ENCODE measurements at regions not wholly inside any gene's neighbourhood (a gene's known extent, or its start where the extent isn't known, plus 50 kb on each side); places are given as distances from the start of the nearest gene placed in this dataset.

GRCh38 chr15:70449311-70450141 lies 313.8 kb downstream of the UACA start:
- no peak for DNase-seq (ENCODE audit: low read depth)
- peaks cover 32% of the 10 kb centered on the region for H3K27me3 ChIP-seq (ENCODE audit: control insufficient read depth, insufficient read depth, low read length)
- TF ChIP-seq, protein P1, sequence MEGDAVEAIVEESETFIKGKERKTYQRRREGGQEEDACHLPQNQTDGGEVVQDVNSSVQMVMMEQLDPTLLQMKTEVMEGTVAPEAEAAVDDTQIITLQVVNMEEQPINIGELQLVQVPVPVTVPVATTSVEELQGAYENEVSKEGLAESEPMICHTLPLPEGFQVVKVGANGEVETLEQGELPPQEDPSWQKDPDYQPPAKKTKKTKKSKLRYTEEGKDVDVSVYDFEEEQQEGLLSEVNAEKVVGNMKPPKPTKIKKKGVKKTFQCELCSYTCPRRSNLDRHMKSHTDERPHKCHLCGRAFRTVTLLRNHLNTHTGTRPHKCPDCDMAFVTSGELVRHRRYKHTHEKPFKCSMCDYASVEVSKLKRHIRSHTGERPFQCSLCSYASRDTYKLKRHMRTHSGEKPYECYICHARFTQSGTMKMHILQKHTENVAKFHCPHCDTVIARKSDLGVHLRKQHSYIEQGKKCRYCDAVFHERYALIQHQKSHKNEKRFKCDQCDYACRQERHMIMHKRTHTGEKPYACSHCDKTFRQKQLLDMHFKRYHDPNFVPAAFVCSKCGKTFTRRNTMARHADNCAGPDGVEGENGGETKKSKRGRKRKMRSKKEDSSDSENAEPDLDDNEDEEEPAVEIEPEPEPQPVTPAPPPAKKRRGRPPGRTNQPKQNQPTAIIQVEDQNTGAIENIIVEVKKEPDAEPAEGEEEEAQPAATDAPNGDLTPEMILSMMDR (IDR thresholded peaks at IDR 0.05; ENCODE audit: insufficient read depth, low read length, poor library complexity, severe bottlenecking), result no peak
- no peaks in the 10 kb centered on the region for H3K36me3 ChIP-seq (ENCODE audit: control insufficient read depth, insufficient read depth, low read length)
- H3K4me3 ChIP-seq (ENCODE audit: low read depth, low read length), result no peak overlapping the region

- no peak overlapping the region for H3K4me3 ChIP-seq (ENCODE audit: low read depth, low read length)
- no peaks in the 10 kb centered on the region for H3K36me3 ChIP-seq (ENCODE audit: control insufficient read depth, insufficient read depth, low read length)
- peaks cover 37% of the 10 kb centered on the region for H3K27me3 ChIP-seq (ENCODE audit: control insufficient read depth, insufficient read depth, low read length)
- DNase-seq (ENCODE audit: low read depth), result no peak
- TF ChIP-seq, protein P1 (IDR thresholded peaks at IDR 0.05; ENCODE audit: insufficient read depth, low read length, poor library complexity, severe bottlenecking), result no peak
Measured at GRCh38 chr15:70447928-70448698, 315.2 kb downstream of the UACA start.

- TF ChIP-seq, protein P1 (IDR thresholded peaks at IDR 0.05; ENCODE audit: insufficient read depth, low read length, poor library complexity, severe bottlenecking), result no peak
- peaks cover 43% of the 10 kb centered on the region for H3K27me3 ChIP-seq (ENCODE audit: control insufficient read depth, insufficient read depth, low read length)
- no peak overlapping the region for H3K4me3 ChIP-seq (ENCODE audit: low read depth, low read length)
- no peaks in the 10 kb centered on the region for H3K36me3 ChIP-seq (ENCODE audit: control insufficient read depth, insufficient read depth, low read length)
- DNase-seq (ENCODE audit: low read depth), result no peak
Measured at GRCh38 chr15:70447521-70447920, 315.8 kb downstream of the UACA start.

DNA sequence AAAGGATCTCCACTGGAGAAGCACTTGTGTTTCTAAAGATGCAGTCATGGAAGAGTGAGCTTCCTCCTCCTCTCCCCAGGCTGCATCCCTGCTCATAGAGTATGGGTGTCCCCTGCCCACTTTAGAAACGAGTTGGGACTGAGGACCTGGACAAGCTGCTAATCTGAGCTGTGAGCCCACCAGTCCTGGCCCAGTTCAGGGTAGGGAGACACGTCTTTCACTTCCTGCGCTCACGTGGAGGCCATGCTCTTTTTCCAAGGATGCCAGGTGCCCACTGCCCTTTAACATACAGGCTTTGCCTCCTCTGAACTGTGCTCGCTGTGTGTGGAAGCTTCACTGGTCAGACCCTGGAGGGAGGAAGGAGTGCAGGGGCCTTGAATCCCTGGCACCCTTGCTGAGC lies 316.3 kb downstream of the UACA start:
- no peak overlapping the region for H3K4me3 ChIP-seq (ENCODE audit: low read depth, low read length)
- H3K27me3 ChIP-seq (ENCODE audit: control insufficient read depth, insufficient read depth, low read length), result peaks cover 45% of the 10 kb centered on the region
- DNase-seq (ENCODE audit: low read depth), result no peak
- TF ChIP-seq, protein P1 (IDR thresholded peaks at IDR 0.05; ENCODE audit: insufficient read depth, low read length, poor library complexity, severe bottlenecking), result no peak
- H3K36me3 ChIP-seq (ENCODE audit: control insufficient read depth, insufficient read depth, low read length), result no peaks in the 10 kb centered on the region

DNA sequence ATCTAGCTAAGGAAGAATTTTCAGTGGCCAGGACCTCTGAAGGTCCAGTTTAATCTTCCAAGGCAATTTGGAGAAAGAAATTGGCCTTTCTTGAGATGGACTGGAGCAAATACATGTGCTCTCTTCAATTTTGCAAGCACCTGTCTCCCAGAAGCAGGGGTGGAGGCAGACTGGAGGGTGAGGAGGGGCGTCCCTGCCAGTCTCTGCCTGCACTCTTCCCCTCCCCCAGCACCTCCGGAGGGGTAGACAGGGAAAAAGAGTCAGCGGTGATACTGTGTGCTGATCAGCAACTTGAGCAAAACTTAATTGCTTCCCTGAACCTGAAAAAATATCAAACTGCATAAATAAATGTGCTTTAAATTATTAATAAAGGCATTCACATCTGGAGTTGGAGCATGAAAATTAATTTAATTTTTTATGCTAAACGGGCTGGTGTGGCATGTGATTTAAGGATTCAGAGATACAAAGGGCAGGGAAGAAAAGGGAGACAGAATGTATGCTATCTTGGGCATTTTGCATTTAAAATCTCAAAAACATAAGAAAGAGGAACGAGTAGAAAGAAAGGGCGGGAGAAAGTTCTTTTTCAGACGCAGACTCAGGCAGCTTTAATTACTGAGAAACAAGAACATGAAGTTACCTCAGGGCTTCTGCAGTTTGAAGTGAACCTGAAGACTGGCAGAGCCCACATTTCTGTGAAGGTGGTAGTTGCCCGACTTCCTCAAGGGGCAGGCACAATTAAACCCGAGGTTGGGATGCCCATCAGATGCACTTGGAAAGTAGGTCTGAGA lies 319.7 kb downstream of the UACA start:
- Histone ChIP-seq H3K27me3 (ENCODE audit: control insufficient read depth, insufficient read depth, low read length) (peaks cover 56% of the 10 kb centered on the region), H3K36me3 (ENCODE audit: control insufficient read depth, insufficient read depth, low read length) (no peaks in the 10 kb centered on the region), H3K4me3 (ENCODE audit: low read depth, low read length) (no peak overlapping the region)
- TF ChIP-seq, protein P1 (IDR thresholded peaks at IDR 0.05; ENCODE audit: insufficient read depth, low read length, poor library complexity, severe bottlenecking), result no peak
- DNase-seq (ENCODE audit: low read depth), result no peak
